DMS 273 treated with DMSO at 0.1 percent for 48 hours (cell line): ENCODE measurements at regions not wholly inside any gene's neighbourhood (a gene's known extent, or its start where the extent isn't known, plus 50 kb on each side); places are given as distances from the start of the nearest gene placed in this dataset.
"Not testable (repeated sequence)": the region's sequence is repeated elsewhere in the genome, so short reads cannot be mapped to it uniquely, and the experiment has no call there.

Experiments
- DNase-seq: peaks from one replicate; lab custom pipeline; 2025; lab: John Stamatoyannopoulos, UW

DNA sequence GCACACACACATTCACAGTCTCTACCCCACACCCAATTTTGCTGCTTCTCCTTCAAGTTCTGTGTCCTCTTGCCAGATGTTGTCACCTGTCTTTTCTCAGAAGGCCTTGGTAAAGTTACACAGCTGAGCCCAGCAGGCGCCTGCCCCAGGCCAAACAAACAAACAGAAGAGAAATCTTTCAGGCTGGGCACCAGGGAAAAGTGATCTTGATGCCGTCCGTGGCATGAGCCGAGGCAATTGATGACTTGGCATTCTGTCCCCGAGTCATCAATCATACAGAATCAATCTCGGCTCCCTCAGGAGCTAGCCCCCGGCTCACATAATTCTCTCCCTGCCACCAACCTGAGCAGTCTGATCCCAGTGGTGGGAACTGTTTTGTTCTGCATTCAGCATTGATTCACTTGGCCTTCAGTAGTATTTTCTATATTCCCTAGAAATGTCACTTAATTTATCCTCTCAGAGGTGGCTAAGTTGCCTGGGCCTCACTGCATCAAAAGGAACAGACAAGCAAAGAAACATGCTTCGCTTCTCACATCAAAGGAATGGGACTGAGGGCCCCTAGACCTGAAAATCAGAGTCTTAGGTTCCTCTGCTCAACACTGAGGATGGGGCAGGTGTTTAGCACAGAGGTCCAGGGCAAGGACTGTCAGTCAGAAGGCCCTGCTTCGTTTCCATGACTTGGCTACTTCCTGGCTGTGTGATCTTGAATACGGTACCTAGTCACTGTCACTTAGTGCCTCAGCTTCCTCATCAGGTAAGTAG lies 278.8 kb upstream of the CELF4 start:
- DNase-seq = no peak

- no peak for DNase-seq
Observed at GRCh38 chr18:37838083-37838482, 272.5 kb upstream of the CELF4 start.

DNA sequence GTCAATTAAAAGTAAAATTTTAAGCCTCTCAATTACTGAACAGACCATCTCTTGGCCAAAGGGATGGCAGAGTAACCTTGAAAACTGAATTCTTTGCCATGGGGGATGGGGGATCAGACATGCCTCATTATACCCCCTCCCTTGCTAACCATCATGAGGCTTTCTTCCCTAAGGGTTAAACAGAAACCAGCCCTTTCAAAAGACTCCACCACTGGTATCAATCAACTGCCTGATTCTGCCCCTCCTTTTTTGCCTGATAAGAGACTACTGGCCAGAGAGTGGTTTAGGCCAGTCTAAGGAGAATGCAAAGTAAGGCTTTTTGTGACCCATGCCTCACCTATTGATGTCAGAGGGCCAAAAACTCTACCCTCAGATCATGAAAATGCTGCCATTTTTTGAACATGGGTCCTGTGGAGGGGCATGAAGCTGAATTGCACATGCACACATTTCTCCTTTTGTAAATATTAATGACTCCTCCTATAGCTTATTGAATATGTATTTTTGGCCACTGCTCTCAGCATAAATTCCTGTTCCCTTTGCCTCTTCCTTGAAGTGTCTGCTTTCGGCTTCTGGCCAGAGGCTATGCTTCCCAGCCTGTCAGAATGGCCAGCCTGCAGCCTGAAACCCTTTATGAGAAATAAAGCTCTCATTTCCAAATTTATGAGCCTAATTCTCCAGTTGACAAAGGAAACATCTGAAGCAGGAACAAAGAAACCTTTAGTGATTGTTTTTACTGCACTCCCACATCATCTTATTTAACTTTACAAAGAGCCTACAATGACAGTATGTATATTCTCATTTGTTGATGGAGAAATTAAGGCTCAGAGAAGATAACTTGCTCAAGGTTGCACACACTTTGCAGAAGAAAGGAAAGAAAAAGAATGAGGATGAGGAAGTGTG lies 270.7 kb upstream of the CELF4 start:
- DNase-seq = no peak

DNA sequence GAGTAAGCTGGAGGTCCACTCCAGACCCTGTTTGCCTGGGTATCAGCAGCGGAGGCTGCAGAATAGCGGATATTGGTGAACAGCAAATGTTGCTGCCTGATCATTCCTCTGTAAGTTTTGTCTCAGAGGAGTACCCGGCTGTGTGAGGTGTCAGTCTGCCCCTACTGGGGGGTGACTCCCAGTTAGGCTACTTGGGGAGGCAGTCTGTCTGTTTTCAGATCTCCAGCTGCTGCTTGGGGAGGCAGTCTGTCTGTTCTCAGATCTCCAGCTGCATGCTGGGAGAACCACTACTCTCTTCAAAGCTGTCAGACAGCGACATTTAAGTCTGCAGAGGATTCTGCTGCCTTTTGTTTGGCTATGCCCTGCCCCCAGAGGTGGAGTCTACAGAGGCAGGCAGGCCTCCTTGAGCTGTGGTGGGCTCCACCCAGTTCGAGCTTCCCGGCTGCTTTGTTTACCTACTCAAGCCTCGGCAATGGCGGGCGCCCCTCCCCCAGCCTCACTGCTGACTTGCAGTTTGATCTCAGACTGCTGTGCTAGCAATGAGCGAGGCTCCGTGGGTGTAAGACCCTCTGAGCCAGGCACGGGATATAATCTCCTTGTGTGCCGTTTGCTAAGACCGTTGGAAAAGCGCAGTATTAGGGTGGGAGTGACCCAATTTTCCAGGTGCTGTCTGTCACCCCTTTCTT lies 266.6 kb upstream of the CELF4 start:
- not testable (repeated sequence) for DNase-seq

- DNase-seq = no peak
Observed at GRCh38 chr18:37812961-37813360, 247.4 kb upstream of the CELF4 start.

DNA sequence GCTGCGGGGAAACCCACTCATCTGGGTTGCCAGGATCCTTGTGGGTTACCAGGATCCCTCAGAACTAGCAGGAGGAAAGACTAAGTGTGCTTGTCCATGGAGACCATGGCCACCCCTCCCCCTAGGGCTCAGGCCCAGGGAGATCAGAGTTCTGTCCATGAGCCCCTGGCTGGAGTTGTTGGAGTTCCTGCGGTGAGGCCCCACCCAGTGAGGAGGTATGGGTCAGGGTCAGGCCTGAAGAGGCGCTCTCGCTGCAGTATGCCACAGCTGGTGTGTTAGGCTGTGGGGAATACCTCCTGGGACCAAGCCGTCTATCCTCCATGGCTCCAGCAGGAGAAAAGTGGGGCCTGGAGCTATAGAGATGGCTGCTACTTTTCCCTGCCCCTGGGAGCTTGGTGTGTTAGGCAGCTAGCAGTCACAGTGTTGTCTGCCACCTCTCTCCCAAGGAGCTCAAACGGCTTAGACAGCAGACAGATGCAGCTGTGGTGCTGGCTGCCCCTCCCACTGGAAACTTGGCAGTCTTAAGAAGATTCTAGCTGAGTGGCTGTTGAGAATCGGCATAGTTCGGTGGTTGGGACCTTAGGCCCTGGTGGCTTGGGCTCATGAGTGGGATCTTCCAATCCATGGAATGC lies 240.3 kb upstream of the CELF4 start:
- no peak for DNase-seq

GRCh38 chr18:37796823-37797349 lies 231.3 kb upstream of the CELF4 start:
- DNase-seq = no peak

DNA sequence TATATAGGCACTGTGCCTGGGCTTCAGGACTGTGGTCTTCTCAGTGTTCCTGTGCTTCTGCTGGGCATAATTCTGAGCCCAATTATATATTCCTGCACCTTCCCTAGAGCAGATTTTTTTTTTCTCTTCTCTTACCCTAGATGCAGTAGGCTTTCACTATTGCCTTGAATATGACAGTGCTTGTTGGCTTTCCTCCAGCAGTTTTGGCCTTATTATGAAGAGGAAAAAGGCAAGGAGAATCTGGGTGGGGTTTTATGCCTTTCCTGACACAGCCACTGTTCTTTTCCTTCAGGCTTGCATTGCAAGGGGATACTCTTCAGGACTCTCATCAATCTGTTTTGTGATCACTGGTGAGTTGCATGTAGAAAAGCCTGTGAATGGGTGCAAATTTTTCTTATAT lies 221.9 kb upstream of the CELF4 start:
- no peak for DNase-seq

- no peak for DNase-seq
Observed at GRCh38 chr18:37783771-37784170, 218.2 kb upstream of the CELF4 start.

GRCh38 chr18:37779220-37779619 lies 213.6 kb upstream of the CELF4 start:
- no peak for DNase-seq

- DNase-seq = peak; percentile 24
Observed at GRCh38 chr18:37778417-37779165, 213.0 kb upstream of the CELF4 start.

- no peak for DNase-seq
Observed at GRCh38 chr18:37769826-37770225, 204.2 kb upstream of the CELF4 start.

GRCh38 chr18:37764541-37765288 lies 199.1 kb upstream of the CELF4 start:
- no peak for DNase-seq

DNA sequence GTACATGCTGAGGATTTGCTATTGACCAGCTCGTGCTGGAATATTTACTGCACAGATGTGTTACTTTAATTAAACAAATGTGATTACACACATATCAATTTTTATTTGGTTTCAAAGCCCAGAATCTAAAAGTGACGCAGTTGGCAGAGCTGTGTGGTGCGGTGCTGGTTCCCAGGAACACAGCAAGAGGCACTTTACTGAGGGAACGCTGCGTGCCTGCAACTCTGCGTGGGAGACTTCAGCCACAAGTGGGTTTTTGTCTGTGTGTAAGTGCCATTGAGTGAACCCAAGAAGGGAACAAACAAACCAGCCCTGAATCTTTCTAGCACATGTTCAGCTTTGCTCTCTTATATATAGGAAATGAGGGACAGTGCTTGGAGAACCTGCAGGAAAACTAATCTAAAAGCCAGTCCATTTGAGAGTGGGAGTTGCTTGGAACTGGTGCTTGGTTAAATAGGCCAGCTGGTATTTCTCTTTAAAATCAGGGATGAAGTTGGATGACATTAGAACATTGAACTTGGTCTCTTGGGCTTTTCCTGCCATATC lies 196.6 kb upstream of the CELF4 start:
- DNase-seq = no peak

- DNase-seq = no peak
Observed at GRCh38 chr18:37754141-37754540, 188.5 kb upstream of the CELF4 start.

DNA sequence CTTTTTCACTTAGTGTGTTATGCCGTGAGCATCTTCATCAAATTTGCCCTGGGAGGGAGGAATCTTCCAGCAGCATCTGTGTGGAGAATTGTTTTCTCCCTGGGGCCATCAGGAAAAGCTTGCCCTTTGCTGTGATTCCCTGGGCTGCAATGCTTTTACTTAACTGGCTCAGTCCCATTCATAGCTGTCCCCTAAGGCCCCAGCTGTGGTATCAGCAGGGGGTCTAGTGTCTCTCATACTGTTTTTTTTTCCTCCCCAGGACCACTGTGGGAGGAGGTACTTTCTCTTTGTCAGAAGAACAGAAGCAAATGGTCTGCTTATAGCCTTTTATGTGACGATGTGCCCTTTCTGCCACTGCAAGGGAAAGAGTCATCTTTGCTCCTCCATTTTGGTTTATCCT lies 176.8 kb upstream of the CELF4 start:
- peak; percentile 24 for DNase-seq

DNA sequence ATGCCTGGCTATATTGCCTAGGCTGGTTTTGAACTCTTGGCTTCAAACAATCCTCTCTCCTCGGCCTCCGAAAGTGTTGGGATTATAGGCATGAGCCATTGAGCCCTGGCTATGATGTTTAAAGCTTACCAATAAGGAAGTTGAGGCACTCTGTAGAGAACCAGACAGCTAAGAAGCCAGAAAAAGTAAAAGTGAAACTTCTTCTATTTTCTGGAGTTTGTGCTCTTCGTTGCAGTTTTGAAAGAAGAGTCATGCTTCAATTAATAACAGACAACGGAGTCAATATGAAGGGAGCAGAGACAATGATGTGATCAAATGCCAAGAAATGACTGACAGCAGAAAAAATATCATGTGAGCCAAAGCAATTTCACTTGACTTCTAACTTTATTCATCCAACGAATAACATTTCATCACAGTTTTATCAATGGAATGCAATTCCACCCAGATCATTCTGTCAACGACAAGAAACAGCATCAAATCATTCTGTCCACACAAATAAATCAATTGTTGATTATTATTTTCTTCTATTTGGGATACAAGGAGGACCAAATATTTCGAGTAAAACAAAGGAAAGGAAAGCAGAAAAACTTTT lies 175.5 kb upstream of the CELF4 start:
- no peak for DNase-seq

- DNase-seq = no peak
Observed at GRCh38 chr18:37734406-37734805, 168.8 kb upstream of the CELF4 start.

GRCh38 chr18:37729716-37730115 lies 164.1 kb upstream of the CELF4 start:
- no peak for DNase-seq

- no peak for DNase-seq
Observed at GRCh38 chr18:37724206-37724605, 158.6 kb upstream of the CELF4 start.
